ENCODE measurements at regions not wholly inside any gene's neighbourhood (a gene's known extent, or its start where the extent isn't known, plus 50 kb on each side); places are given as distances from the start of the nearest gene placed in this dataset.
A peak's percentile ranks its signal among the peaks of the same experiment; 100 is the strongest.

DNA sequence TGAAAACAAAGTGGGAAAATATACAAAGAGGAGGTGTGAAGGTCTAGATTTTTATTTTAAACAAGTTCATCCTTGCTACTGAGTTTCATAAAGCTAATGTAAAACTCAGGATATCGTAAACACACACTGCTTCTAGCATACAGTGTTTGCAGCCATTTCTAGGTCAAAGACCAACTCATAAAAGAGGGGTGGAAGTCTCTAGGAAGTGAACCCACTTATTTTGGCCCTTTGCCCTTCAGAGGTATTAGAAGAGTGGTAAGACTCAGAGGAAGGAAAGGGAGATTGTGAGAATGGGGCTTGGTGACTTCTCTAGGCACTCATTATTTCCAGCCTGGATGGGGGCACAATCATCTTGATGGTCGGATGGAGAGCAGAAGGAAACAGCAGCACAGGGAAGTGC lies 91.2 kb downstream of the TNFSF18 start:
- DNase-seq, result no peak

DNA sequence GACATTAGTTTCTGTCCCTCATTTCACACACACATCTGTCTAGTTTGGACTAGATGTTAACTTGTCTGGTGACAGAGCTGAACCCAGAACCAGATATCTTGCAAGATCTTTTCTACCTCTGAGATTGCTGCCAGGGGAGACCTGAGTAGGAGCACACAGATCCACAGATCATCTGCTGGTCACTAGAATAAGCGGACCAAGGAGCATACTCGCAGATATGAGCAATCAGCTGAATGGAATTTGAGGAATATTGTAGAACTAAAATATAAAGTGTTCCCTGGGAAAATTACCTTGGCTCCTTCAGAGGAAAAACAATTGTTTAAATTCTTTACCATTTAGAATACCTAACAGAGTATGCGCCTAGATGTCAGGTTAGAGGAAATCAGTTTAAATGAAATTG lies 90.7 kb downstream of the TNFSF18 start:
- DNase-seq, result no peak

DNA sequence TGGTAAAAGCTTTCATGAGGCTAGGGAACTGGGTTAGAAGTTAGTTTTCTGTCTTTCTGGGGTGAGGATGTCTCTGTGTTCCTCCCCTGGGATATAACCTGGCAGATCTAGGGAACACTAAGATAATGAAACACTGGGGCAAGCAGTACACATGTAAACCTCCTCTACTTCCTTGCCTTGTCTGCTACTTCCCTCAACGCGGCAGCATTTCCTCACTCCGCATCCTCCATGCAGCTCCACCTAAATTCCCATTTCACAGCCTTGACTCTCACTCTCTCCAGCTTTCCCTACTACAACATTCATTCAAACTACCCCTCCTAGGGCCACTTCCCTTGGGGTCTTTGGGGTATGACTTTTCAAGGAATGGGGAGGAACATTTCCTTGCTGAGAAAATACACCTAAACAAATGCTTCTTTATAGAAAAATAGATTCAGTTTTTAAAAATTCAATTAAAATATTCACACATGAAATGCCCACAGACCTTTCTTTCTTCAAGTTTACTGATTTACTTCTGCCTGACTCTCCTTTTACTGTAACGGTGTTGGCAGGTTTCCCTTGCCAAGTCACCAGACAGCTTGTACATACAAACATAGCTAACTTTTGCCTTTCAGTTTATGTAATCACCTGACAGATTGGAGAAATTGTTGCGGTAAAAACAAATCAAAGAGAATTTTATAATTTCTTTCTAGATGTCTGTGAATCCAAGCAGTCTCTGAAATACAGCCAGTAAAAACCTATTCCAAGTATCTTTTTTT lies 90.1 kb downstream of the TNFSF18 start:
- no peak for DNase-seq

DNA sequence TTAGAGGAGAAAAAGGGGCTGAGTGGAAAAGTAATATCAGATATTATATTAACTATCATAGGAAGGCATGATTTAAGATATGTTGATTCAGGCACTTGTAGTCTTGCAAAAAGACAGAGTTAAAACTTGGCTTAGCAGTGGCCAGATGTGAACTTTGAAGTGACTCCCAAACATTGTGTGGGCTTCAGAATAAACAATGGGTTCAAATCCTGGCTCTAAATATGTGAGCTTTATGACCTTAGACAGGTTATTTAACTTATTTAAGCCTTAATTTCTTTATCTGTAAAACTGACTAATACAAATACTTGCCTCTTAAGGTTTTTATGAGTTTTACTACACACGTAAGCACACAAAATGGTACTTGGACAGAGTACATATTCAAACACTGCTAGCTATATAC lies 85.9 kb downstream of the TNFSF18 start:
- no peak for DNase-seq

DNA sequence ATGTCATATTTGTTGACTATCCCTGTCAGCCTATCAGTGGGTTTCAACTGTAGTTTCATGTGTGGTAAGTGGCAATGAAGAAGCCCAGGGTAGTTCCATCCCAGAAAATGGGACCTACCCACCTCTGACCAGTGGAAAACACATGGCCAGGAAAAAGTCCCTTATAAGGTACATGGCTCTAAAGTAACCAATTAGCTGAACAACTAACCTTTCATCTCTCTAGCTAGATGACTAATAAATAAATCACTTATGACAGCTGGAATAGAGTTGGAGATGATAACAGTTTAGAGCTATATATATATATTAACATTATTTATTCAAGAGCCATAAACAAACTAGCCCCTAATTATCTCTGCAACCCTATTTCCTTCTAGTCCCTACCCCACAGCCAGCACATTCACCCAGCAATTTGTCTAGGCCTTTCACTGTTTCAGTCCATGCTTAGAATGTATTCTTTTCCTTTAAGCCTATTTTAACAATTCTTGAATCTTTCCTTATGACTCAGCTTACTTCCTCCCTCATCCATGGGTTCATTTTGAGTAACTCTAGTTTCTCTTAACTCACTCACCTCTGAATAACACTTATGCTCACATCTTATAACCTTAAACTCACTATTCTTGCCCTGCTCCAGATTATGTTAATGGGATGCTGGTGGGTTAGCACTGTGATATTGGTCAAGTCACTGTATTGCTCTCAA lies 83.7 kb downstream of the TNFSF18 start:
- peak; percentile 6 for DNase-seq

DNA sequence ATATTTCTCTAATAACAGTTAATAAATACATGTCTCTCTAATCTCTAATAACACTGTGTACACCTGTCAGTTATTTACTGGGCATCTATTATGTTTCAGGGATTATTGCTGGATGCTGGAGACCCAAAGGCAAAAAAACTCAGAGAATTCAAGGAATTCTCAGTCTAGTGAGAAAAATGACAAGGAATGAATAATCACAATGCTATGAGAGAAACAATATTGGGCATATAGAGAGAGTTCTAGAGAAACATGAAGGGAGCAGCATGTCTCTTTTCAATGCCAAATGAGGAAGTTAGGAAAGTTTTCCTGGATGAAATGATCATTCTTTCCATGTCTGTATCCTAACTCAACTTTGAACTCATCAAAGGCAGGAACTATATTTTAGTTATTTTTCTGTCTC lies 82.8 kb downstream of the TNFSF18 start:
- DNase-seq, result no peak

DNA sequence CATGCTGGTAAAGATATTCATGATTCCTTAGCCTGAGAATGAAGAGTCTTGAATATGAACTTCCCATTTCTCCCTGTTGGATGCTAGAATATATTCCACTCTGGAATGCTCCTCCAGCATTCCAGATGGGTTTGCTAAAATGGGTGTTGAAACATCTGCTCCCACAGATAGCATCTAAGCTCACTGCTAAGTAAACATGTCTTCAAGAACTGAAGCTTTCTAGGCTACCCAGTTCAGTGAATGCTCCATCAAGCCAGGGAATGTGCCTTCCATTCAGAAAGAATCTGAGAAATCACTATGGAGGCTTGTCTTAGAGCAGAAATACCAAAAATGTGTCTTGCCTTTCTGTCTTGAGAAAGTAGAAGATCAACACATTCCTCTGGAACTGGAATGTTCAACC lies 81.1 kb downstream of the TNFSF18 start:
- DNase-seq, result no peak

DNA sequence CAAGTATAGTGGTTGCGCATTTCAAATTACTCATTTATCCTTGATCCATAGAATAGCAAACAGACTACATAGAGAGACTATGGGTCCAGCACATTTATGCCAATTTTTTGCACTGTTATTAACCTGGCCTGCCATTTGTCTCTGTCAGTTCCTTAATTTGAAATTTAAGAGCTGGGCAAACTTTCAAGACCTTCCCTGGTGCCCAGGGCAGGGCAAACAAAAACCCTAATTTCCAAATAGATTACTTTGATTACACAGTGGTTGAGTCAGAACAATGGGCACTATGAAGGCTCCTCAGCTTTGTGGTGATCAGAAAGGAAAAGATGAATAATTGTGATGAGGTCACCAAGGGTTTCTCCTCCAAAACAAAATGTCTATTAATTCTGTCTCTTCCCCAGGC lies 80.6 kb downstream of the TNFSF18 start:
- no peak for DNase-seq

DNA sequence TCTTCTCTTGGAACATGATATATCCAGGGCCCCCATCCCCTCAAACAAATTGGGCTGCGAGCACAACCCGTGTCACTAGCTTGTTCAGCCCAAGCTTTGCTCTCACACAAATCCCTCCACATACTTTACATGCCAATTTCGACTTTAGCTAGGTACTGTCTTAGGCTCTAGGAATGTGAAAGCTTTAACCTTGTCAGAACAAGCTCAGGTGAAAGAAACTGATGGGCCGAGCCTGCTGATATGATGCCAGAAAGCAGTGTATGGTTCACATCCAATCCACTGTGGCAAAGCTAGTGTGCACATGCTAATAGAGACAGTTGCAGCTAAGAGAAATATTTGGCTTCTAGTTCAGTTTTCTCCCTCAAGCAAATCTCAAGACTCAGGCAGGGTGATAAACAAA lies 79.5 kb downstream of the TNFSF18 start:
- DNase-seq, result no peak

DNA sequence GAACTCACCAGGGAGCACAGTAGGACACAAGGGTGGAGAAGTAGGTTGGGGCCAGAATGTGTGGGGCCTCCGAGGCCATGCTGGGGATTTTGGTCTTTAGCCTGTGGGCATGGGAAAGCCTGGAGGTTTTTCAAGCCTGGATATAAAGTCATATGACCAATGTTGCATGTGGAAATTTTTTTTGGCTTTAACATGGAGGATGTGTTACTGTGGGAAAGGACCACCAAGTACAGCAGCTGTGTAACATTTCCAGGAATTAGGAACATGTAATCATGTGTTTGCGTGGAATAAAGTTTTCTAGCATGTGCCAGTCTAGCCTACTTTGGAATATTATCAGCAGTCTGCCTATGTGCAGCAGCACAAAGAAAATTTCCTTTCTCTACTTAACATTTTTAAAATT lies 78.5 kb downstream of the TNFSF18 start:
- DNase-seq, result no peak

DNA sequence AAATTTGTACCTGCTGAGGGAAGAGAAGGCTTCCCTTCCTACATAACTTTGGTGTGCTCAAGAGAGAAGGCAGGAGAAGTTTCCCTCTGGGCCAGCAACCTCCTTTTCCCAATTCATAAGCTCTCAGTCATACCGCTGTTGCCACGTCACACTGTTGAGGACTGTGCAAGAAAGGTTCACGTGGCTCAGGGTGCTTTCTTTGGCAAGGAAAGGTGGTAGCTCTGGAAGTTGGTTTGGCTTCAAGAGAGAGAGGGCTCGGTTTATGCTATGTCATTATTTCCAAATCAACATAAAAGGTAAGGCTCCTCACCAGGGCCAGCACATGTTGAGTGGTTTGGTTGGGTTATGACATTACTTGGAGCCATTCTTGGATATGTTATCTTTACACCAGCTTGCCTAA lies 77.3 kb downstream of the TNFSF18 start:
- DNase-seq, result no peak

DNA sequence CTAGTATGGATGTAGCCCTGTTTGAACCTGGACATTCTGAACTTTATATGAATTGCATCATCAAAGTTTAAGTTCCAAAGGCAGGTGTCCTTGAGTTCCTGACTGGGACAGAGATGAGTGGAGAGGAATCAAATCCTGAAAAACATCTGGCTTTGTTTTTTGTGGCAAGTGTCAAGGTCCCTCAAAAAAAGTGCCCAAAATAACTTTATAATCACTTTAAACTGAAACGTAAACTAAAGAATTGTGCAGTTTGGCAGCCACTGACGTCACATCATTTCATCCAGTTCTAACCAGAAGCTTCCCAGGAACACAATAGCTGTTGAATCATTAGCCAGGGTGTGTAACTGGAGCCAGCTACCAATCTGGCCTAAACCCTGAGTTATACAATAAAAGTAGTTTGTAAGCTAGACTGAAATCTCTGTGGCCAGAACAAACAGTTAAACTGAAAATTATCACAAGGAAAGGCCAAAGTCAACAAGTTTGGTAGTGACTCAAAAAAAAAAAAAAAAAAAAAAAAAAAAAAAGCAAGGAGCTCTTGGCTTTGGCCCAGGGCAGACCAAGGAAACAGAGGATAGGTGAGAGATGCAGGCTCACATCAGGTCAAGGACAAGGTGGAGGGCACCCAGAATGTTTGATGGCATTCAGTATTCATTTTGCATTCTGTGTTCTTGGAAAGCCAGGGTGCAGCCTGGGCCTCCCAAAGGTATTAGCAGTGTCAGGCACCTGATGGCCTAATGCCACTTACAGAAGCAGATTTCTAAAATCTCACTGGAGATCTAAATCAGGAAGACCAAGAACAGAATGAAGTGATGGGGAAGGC lies 74.3 kb downstream of the TNFSF18 start:
- DNase-seq, result no peak

DNA sequence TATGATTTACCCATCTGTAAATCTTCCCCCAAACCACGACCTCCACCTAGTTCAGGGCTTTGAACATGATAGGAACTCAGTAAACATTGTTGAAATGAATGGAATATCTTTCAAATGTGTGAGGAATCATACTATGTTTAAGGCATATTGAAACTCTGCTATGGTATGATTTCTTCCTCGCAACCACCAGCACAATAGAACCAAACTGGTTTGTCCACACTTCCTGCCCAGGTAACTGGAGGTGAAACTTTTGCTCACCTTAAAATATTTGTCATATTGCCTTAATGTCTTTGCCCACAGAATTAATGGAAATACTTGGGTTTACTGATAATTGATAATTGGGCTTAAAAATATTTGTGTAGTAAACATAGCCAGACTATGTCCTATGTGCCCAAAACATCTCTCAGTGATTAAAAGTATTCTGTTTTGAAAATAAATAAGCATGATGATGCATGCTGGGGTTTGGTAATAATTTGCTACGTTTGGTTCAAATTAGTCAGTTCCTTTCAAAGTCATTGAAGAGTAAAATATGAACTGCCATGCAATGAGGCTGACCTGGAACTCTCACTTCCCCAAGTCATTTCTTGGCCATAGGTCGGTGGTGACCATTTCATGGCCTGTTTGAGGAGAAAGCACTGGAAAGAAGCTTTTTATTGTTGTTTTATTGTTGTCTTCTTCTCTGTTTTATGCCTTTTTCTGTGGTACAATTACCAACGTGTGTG lies 73.3 kb downstream of the TNFSF18 start:
- no peak for DNase-seq

DNA sequence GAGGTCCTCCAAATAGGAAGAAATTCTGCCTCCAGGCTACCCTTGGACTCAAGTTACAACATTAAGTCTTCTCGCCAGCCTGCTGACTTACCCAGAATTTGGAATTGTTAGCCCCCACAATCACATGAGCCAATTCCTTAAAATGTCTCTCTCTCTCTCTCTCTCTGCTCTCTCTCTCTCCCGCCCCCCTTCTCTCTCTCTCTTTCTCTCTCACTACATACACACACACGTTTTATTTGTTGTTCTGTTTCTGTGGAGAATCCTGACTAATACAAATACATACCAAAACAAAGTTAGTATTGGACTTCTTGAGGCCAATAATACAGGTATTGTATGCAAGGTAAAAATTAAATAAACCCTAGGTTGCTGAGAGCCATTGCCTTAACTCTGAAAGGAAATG lies 72.1 kb downstream of the TNFSF18 start:
- no peak for DNase-seq

DNA sequence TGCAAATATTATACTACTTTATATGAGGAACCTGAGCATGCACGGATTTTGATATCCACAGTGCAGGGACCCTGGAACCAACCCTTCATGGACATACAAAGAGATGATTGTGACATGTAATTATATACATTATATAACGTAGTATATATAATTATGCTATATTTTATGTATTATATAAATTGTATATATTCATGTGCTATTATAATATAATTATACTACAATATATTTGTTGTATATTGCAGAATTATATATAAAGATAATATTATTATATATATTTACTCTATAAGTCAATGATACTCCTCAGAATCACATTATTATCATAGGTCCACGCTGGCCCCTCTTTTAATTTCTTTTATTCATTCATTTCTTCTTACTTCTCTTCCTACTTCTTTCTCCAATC lies 70.9 kb downstream of the TNFSF18 start:
- no peak for DNase-seq

DNA sequence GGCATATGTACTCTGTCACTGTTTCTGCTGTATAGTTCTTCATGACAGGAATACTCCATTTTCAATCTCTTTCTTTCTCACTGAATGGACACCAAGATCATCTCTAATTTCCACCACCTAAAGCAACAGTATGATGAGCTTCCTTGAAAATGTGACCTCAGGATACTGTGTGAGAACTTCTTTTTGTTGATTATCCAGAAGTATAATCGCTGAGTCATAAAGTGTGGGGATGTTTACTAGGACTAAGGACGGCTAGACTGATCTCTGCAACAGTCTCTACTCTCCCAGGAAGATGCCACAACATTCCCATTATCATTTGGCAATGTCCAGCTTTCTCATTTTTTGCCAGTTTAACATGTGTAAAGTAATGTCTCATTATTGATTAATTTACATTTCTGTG lies 70.3 kb downstream of the TNFSF18 start:
- no peak for DNase-seq

DNA sequence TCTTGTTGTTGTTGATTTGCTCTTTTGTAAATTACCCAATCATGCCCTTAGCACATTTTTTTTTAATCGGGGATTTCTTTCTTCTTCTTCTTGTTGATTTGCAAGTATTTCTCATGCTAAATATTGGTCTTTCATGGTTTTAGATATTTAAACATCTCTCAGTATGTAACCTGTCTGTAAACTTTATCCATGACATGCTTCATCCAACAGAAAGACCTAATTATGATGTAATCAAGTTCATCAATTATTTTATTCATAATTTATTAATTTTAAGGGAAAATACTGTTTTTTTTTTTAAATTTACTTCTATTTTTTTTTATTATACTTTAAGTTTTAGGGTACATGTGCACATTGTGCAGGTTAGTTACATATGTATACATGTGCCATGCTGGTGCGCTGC lies 69.8 kb downstream of the TNFSF18 start:
- DNase-seq, result no peak
